HEK293T (cell line): ENCODE measurements at regions not wholly inside any gene's neighbourhood (a gene's known extent, or its start where the extent isn't known, plus 50 kb on each side); places are given as distances from the start of the nearest gene placed in this dataset.

ENCODE experiments used
- ARNT ChIP-seq: fragments of 450-650 bp; IDR thresholded peaks from 2 replicates; pipeline ENCODE4 v1.6.1; 2017; ENCODE audit warnings: mild to moderate bottlenecking
- BHLHE40 ChIP-seq: fragments of 450-650 bp; IDR thresholded peaks from 2 replicates; pipeline ENCODE4 v1.6.1; 2016; ENCODE audit warnings: mild to moderate bottlenecking, moderate library complexity, borderline replicate concordance
- CTBP1 ChIP-seq: fragments of 450-650 bp; IDR thresholded peaks from 2 replicates; pipeline ENCODE4 v1.6.1; 2016; ENCODE audit warnings: borderline replicate concordance
- FOXA1 ChIP-seq: fragments of 450-650 bp; IDR thresholded peaks from 2 replicates; pipeline ENCODE4 v1.6.1; 2016; ENCODE audit warnings: mild to moderate bottlenecking
- FOXK2 ChIP-seq: fragments of 450-650 bp; IDR thresholded peaks from 2 replicates; pipeline ENCODE4 v1.6.1; 2016; ENCODE audit warnings: mild to moderate bottlenecking
- FOXM1 ChIP-seq: fragments of 450-650 bp; IDR thresholded peaks from 2 replicates; pipeline ENCODE4 v1.6.1; 2017; ENCODE audit warnings: mild to moderate bottlenecking, borderline replicate concordance
- NFRKB ChIP-seq: fragments of 450-650 bp; IDR thresholded peaks from 2 replicates; pipeline ENCODE4 v1.6.1; 2016; ENCODE audit warnings: mild to moderate bottlenecking, moderate library complexity
- SP1 ChIP-seq: fragments of 450-650 bp; IDR thresholded peaks from 2 replicates; pipeline ENCODE4 v1.6.1; 2017
- SUZ12 ChIP-seq: fragments of 450-650 bp; IDR thresholded peaks from 2 replicates; pipeline ENCODE4 v1.6.1; 2016; ENCODE audit warnings: mild to moderate bottlenecking
- TARDBP ChIP-seq: fragments of 450-650 bp; IDR thresholded peaks from 2 replicates; pipeline ENCODE4 v1.6.1; 2016
- ZNF384 ChIP-seq: fragments of 450-650 bp; IDR thresholded peaks from 2 replicates; pipeline ENCODE4 v1.6.1; 2016

DNA sequence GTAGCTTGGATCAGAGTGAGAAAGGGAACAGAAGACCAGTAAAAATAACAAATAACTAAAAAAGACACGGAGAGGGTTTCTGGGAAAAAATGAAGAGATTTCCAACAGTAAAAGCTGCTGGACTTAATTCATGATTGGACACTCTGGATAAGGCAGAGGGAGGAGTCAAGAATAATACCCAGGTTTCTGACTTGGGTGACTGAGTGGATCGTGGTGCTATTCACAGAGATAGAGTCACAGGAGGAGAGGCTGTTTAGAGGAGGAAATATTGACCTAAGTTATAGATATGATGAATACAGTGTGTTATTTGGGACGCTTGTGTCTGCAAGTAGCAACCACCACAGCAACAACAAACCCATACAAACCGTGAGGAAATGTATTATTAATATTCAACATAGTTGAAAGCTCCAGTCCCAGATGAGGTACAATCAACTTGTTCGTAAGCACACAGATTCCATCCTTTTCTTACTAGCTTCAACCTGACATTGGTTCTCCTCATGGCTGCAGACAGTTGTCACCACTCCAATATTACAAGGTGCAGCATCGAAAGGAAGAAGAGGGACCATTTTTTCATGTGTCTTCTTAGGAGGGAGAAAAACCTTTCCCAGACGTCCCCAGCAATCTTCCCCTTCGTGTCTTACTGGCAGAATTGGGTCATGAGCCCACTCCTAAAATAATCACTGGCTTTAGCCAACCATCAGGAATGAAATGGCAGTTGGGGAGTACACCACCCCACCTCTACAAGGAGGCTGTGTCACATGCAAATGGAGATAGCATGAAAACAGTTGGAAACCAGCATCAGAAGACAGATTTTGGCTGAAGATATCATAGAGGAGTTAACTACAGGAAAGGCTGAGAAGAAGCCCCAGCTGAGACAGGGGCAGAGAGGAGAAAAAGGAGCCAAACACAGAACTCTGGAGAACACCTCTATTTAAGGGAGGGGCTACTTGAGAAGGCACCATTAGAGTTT is 387.8 kb downstream of the SHQ1 start:
- TF ChIP-seq FOXM1 (no peak), FOXA1 (no peak), ZNF384 (no peak), SP1 (no peak), SUZ12 (no peak), CTBP1 (no peak), FOXK2 (no peak), ARNT (no peak), NFRKB (no peak), BHLHE40 (no peak), TARDBP (no peak)
